Lower leg skin (tissue), 3 donors: ENCODE measurements at regions not wholly inside any gene's neighbourhood (a gene's known extent, or its start where the extent isn't known, plus 50 kb on each side); places are given as distances from the start of the nearest gene placed in this dataset.

Source experiments
- CTCF ChIP-seq, 3 donors: fragments of 450-650 bp; IDR thresholded peaks; one replicate each; pipeline ENCODE4 v1.5.1; 2016; ENCODE audit warnings: antibody characterized with exemption in 3 of 3, mild to moderate bottlenecking in 3 of 3, moderate library complexity in 2 of 3
- POLR2A ChIP-seq, 2 donors: fragments of 450-650 bp; IDR thresholded peaks; one replicate each; pipeline ENCODE4 v1.6.1; 2016 to 2017; ENCODE audit warnings: antibody characterized with exemption in 2 of 2, mild to moderate bottlenecking in 1 of 2, moderate library complexity in 1 of 2

GRCh38 chr17:77442976-77443747, 302.4 kb downstream of the SEC14L1 start:
- no peak for TF ChIP-seq POLR2A (IDR thresholded peaks at IDR 0.05)
- TF ChIP-seq CTCF (IDR thresholded peaks at IDR 0.05), result no peak
